GM19452 (cell line): ENCODE measurements at regions not wholly inside any gene's neighbourhood (a gene's known extent, or its start where the extent isn't known, plus 50 kb on each side); places are given as distances from the start of the nearest gene placed in this dataset.
"Not testable (repeated sequence)": the region's sequence is repeated elsewhere in the genome, so short reads cannot be mapped to it uniquely, and the experiment has no call there.

Experiments used
- ATAC-seq: cut with Tn5 transposase; IDR thresholded peaks from one replicate; pipeline ENCODE4 v1.9.1; 2021; ENCODE audit not compliant: unreplicated experiment

GRCh38 chr6:140189263-140189662 lies 814.8 kb upstream of the CITED2 start:
- not testable (repeated sequence) for ATAC-seq

- ATAC-seq = no peak
Observed at GRCh38 chr6:140185991-140186390, 811.5 kb upstream of the CITED2 start.

- ATAC-seq = no peak
Observed at GRCh38 chr6:140183881-140184280, 809.4 kb upstream of the CITED2 start.

- ATAC-seq = no peak
Observed at GRCh38 chr6:140182821-140183220, 808.4 kb upstream of the CITED2 start.

- no peak for ATAC-seq
Observed at GRCh38 chr6:140181876-140182275, 807.4 kb upstream of the CITED2 start.

GRCh38 chr6:140180306-140180705 lies 805.9 kb upstream of the CITED2 start:
- no peak for ATAC-seq

GRCh38 chr6:140178935-140179334 lies 804.5 kb upstream of the CITED2 start:
- no peak for ATAC-seq

- ATAC-seq = no peak
Observed at GRCh38 chr6:140178520-140178919, 804.1 kb upstream of the CITED2 start.

- ATAC-seq = no peak
Observed at GRCh38 chr6:140176306-140176705, 801.9 kb upstream of the CITED2 start.

- ATAC-seq = no peak
Observed at GRCh38 chr6:140175486-140175885, 801.0 kb upstream of the CITED2 start.

- ATAC-seq = no peak
Observed at GRCh38 chr6:140174524-140174923, 800.1 kb upstream of the CITED2 start.

GRCh38 chr6:140168365-140168764 lies 793.9 kb upstream of the CITED2 start:
- ATAC-seq = no peak

- no peak for ATAC-seq
Observed at GRCh38 chr6:140160909-140161308, 786.5 kb upstream of the CITED2 start.

GRCh38 chr6:140160494-140160893 lies 786.0 kb upstream of the CITED2 start:
- ATAC-seq = no peak

GRCh38 chr6:140156131-140156530 lies 781.7 kb upstream of the CITED2 start:
- ATAC-seq = no peak

- no peak for ATAC-seq
Observed at GRCh38 chr6:140155451-140156126, 781.1 kb upstream of the CITED2 start.

- no peak for ATAC-seq
Observed at GRCh38 chr6:140153703-140154102, 779.3 kb upstream of the CITED2 start.

- ATAC-seq = not testable (repeated sequence)
Observed at GRCh38 chr6:140147825-140148814, 773.7 kb upstream of the CITED2 start.

- no peak for ATAC-seq
Observed at GRCh38 chr6:140140891-140141290, 766.4 kb upstream of the CITED2 start.

GRCh38 chr6:140138311-140139010 lies 764.0 kb upstream of the CITED2 start:
- ATAC-seq = no peak

GRCh38 chr6:140134224-140134623 lies 759.8 kb upstream of the CITED2 start:
- ATAC-seq = no peak
